ENCODE measurements at regions not wholly inside any gene's neighbourhood (a gene's known extent, or its start where the extent isn't known, plus 50 kb on each side); places are given as distances from the start of the nearest gene placed in this dataset.

GRCh38 chr10:3264161-3264761, 91.7 kb upstream of the PITRM1 start:
- no peak overlapping the region for H3K56ac ChIP-seq (ENCODE audit: extremely low read depth, insufficient read depth, low read length)
- H3K23ac ChIP-seq (ENCODE audit: low read depth, low read length) = no peak overlapping the region
- WGBS, 2 experiments (ENCODE audit: extremely low coverage in 2 of 2, insufficient read length in 1 of 2) = 60% methylated on average over 1 of the region's 12 CpGs; no CpG with 5 or more reads in 1 of the 2 experiments
- H3K36me3 ChIP-seq (ENCODE audit: control insufficient read depth, insufficient read depth, low read length) = no peaks in the 10 kb centered on the region
- H3K4me2 ChIP-seq (ENCODE audit: low read depth, low read length) = no peak overlapping the region
- ChIA-PET POLR2A (ENCODE audit: unreplicated experiment) (no interaction called here), CTCF (no interaction called here)
- H3K14ac ChIP-seq (replicated peaks; ENCODE audit: low read depth, low read length) = no peak overlapping the region
- no peak overlapping the region for H4K5ac ChIP-seq (ENCODE audit: low read depth, low read length)
- no peak overlapping the region for H3K18ac ChIP-seq (ENCODE audit: low read depth, low read length)
- H3K9me3 ChIP-seq (ENCODE audit: control insufficient read depth, insufficient read depth, low read length) = no peaks in the 10 kb centered on the region
- H3K27ac ChIP-seq (ENCODE audit: insufficient read depth, low read length) = no peak overlapping the region
- H4K91ac ChIP-seq (ENCODE audit: insufficient read depth, low read depth, low read length) = no peak overlapping the region; the same call in 1 of the 2 replicates
- peak overlapping the region; percentile 19 for H2AK9ac ChIP-seq (replicated peaks; ENCODE audit: low read depth, low read length, poor library complexity)
- peak overlapping the region; percentile 18 for H2AFZ ChIP-seq (replicated peaks; ENCODE audit: low read length, poor library complexity)
- TF ChIP-seq CHD1 (IDR thresholded peaks at IDR 0.05; ENCODE audit: low read depth, low read length) = no peak
- no peak for TF ChIP-seq USF2 (IDR thresholded peaks at IDR 0.05; ENCODE audit: low read depth, low read length)
- TF ChIP-seq RCOR1 (IDR thresholded peaks at IDR 0.05; ENCODE audit: insufficient replicate concordance, low read length) = no peak
- ATAC-seq (ENCODE audit: low read depth) = no peak
- H3K4ac ChIP-seq (ENCODE audit: low read depth, low read length) = peak overlapping the region; percentile 15; the same call in 1 of the 2 replicates
- no TSS peak for BruUV-seq (replicated peaks)
- H3K4me3 ChIP-seq (ENCODE audit: insufficient read depth, low read depth, low read length) = no peak overlapping the region
- no peaks in the 10 kb centered on the region for H3K79me1 ChIP-seq (ENCODE audit: low read depth in 1 of 2, low read length in 2 of 2)
- H3K9me1 ChIP-seq (ENCODE audit: insufficient read depth, low read length) = no peaks in the 10 kb centered on the region
- H4K8ac ChIP-seq (ENCODE audit: low read depth in 2 of 2, low read length in 2 of 2) = no peak overlapping the region
- dilution Hi-C loops (cut with HindIII; ENCODE audit: low sequenced_read_pairs, unreplicated experiment) (no loop called here), intact Hi-C loops (cut with micrococcal nuclease) (no loop called here), in situ Hi-C loops (cut with MboI; ENCODE audit: low sequenced_read_pairs) (no loop called here)
- peak overlapping the region; percentile 2; the same call in 1 of the 2 replicates for H2BK120ac ChIP-seq (ENCODE audit: low read depth, low read length)
- H2AK5ac ChIP-seq (ENCODE audit: low read depth, low read length) = peak overlapping the region; percentile 38
- no peaks in the 10 kb centered on the region for H3K27me3 ChIP-seq (ENCODE audit: control insufficient read depth, insufficient read depth, low read length)
- no peaks in the 10 kb centered on the region for H4K20me1 ChIP-seq (ENCODE audit: insufficient read depth, low read length)
- H3K9ac ChIP-seq (ENCODE audit: low read depth, low read length) = no peak overlapping the region
- no peak overlapping the region; the same call in 1 of the 3 replicates for H2BK15ac ChIP-seq (ENCODE audit: low read depth, low read length)
- DNase-seq = no peak
- H2BK20ac ChIP-seq (ENCODE audit: low read depth, low read length) = no peak overlapping the region; the same call in 1 of the 2 replicates
- no peak overlapping the region for H2BK5ac ChIP-seq (ENCODE audit: low read depth, low read length, poor library complexity, severe bottlenecking)
- H3K4me1 ChIP-seq (ENCODE audit: control insufficient read depth, insufficient read depth, low read length) = peaks cover 4% of the 10 kb centered on the region; the same call in 1 of the 2 replicates
